Sigmoid colon (tissue), 6 donors: ENCODE measurements at regions not wholly inside any gene's neighbourhood (a gene's known extent, or its start where the extent isn't known, plus 50 kb on each side); places are given as distances from the start of the nearest gene placed in this dataset.

Experiments used
- DNase-seq: peaks from one replicate; pipeline ENCODE4 v3.0.0-alpha.2; 2019
- H3K27ac ChIP-seq, 4 donors: fragments of 200-600 bp; sonication (generic); one replicate each; pipeline ENCODE4 v1.5.1; 2016 to 2019; ENCODE audit warnings: mild to moderate bottlenecking in 1 of 4
- H3K27me3 ChIP-seq, 3 donors: fragments of 200-600 bp; sonication (generic); one replicate each; pipeline ENCODE4 v1.5.1; 2019; ENCODE audit warnings: mild to moderate bottlenecking in 1 of 3
- H3K36me3 ChIP-seq, 4 donors: fragments of 200-600 bp; sonication (generic); one replicate each; pipeline ENCODE4 v1.5.1; 2016 to 2019
- H3K4me1 ChIP-seq, 4 donors: fragments of 200-600 bp; sonication (generic); one replicate each; pipeline ENCODE4 v1.5.1; 2017 to 2019
- H3K4me3 ChIP-seq, 4 donors: fragments of 200-600 bp; sonication (generic); one replicate each; pipeline ENCODE4 v1.5.1; 2017 to 2019; ENCODE audit warnings: mild to moderate bottlenecking in 2 of 4, moderate library complexity in 1 of 4
- H3K9me3 ChIP-seq, 4 donors: fragments of 200-600 bp in 3 of 4; sonication (generic) in 3 of 4; one replicate each; pipeline versions ENCODE4 v1.5.1 to v1.6.1; 2013 to 2019
- CTCF ChIP-seq, 4 experiments: fragments of 450-650 bp in 3 of 4; fragments of 200-600 bp in 1 of 4; IDR thresholded peaks; one replicate each; pipeline ENCODE4 v1.5.1; 2016 to 2019; ENCODE audit warnings: antibody characterized with exemption in 4 of 4, mild to moderate bottlenecking in 3 of 4, moderate library complexity in 2 of 4
- EP300 ChIP-seq, 4 donors: sonication (generic); formaldehyde crosslinking; IDR thresholded peaks; one replicate each; pipeline ENCODE4 v1.6.1; 2017; ENCODE audit warnings: antibody characterized with exemption in 4 of 4
- POLR2A ChIP-seq, 2 donors: fragments of 450-650 bp; IDR thresholded peaks; one replicate each; pipeline ENCODE4 v1.6.1; 2016; ENCODE audit warnings: antibody characterized with exemption in 2 of 2, mild to moderate bottlenecking in 2 of 2, moderate library complexity in 2 of 2
- POLR2AphosphoS5 ChIP-seq, 4 donors: sonication (generic); formaldehyde crosslinking; IDR thresholded peaks; one replicate each; pipeline ENCODE4 v1.6.1; 2017; ENCODE audit warnings: antibody characterized with exemption in 4 of 4
- WGBS, 2 donors: extraction: QIAGEN DNeasy Blood & Tissue Kit; methylation state at CpG; one replicate each; pipeline ENCODE4 v1.1.7; 2013; 5-methylcytosine and 5-hydroxymethylcytosine counted together
- intact Hi-C: fragments of 100-400 bp; cut with DNase I; formaldehyde crosslinking; loops from one replicate; pipeline ENCODE4 v1.15.1; 2023
- small RNA-seq, 3 donors: library from RNA; depleted of rRNA; stranded (forward); fragments of <200 nt; gene quantifications; one replicate each; pipeline ENCODE3, GENCODE V24; 2016
- donor health status: healthy with polysubstance abuse.
- donor health status: healthy.

GRCh38 chr11:62018981-62019664, 51.7 kb upstream of the FTH1 start:
- intact Hi-C loops: no loop called here
- TF ChIP-seq CTCF (IDR thresholded peaks at IDR 0.05) (no peak), EP300 (IDR thresholded peaks at IDR 0.05) (no peak), POLR2AphosphoS5 (IDR thresholded peaks at IDR 0.05) (no peak), POLR2A (IDR thresholded peaks at IDR 0.05) (no peak)
- no peaks in the 10 kb centered on the region for H3K36me3 ChIP-seq

GRCh38 chr11:62017878-62018655, 50.6 kb upstream of the FTH1 start:
- WGBS, 2 donors: 88 to 91% methylated on average over 15 of the region's 15 CpGs
- H3K4me1 ChIP-seq: no peaks in the 10 kb centered on the region
- DNase-seq: no peak
- no peak overlapping the region for H3K27ac ChIP-seq
- H3K36me3 ChIP-seq: no peaks in the 10 kb centered on the region
- peaks cover 0 to 3% (median 1%) of the 10 kb centered on the region in 4 donors for H3K9me3 ChIP-seq
- TF ChIP-seq EP300 (IDR thresholded peaks at IDR 0.05) (no peak), POLR2A (IDR thresholded peaks at IDR 0.05) (no peak), CTCF (IDR thresholded peaks at IDR 0.05) (no peak), POLR2AphosphoS5 (IDR thresholded peaks at IDR 0.05) (no peak)
- no peaks in the 10 kb centered on the region for H3K27me3 ChIP-seq
- no peak overlapping the region for H3K4me3 ChIP-seq
- intact Hi-C loops: no loop called here

More at GRCh38 chr11:62018981-62019664, 51.7 kb upstream of the FTH1 start:
- DNase-seq: no peak
- H3K27ac ChIP-seq: no peak overlapping the region
- 96 to 99% methylated on average over 2 of the region's 2 CpGs for WGBS, 2 donors
- H3K4me1 ChIP-seq: no peaks in the 10 kb centered on the region
- no peak overlapping the region for H3K4me3 ChIP-seq
- H3K27me3 ChIP-seq: no peaks in the 10 kb centered on the region
- peaks cover 0 to 3% (median 1%) of the 10 kb centered on the region in 4 donors for H3K9me3 ChIP-seq

Small RNA genes lying in the stretch of these regions (small RNA-seq; reads per million reads assigned to genes)
- gene AP003733.2: 0 reads per million in 3 donors
